Mesendoderm (in vitro differentiated cells): ENCODE measurements at regions not wholly inside any gene's neighbourhood (a gene's known extent, or its start where the extent isn't known, plus 50 kb on each side); places are given as distances from the start of the nearest gene placed in this dataset.
"Not testable (repeated sequence)": the region's sequence is repeated elsewhere in the genome, so short reads cannot be mapped to it uniquely, and the experiment has no call there.

ENCODE experiments used
- DNase-seq: peaks from one replicate; pipeline ENCODE4 v3.0.0; 2013
- H2AK5ac ChIP-seq: 2 replicates; pipeline ENCODE4 v1.6.1; 2013; ENCODE audit warnings: low read length, inconsistent platforms
- H2BK120ac ChIP-seq: 2 replicates; pipeline ENCODE4 v1.6.1; 2013; ENCODE audit warnings: low read depth, mild to moderate bottlenecking, low read length, moderate library complexity, mixed read lengths
- H2BK15ac ChIP-seq: replicated peaks from 2 replicates; pipeline ENCODE4 v1.6.1; 2013; ENCODE audit warnings: low read depth, mild to moderate bottlenecking, moderate library complexity
- H2BK5ac ChIP-seq: 2 replicates; pipeline ENCODE4 v1.6.1; 2013; ENCODE audit warnings: low read length, inconsistent platforms
- H3K18ac ChIP-seq: 2 replicates; pipeline ENCODE4 v1.6.1; 2013; ENCODE audit warnings: mild to moderate bottlenecking, low read length, mixed read lengths
- H3K23ac ChIP-seq: one replicate; pipeline ENCODE4 v1.6.1; 2013; ENCODE audit warnings: low read length
- H3K27ac ChIP-seq: 2 replicates; pipeline ENCODE4 v1.5.1; 2013; ENCODE audit warnings: low read depth, mild to moderate bottlenecking, inconsistent platforms, low read length, moderate library complexity
- H3K27me3 ChIP-seq: 2 replicates; pipeline ENCODE4 v1.6.1; 2013; ENCODE audit warnings: low read length, control low read depth, mild to moderate bottlenecking, inconsistent platforms; ENCODE audit not compliant: insufficient read depth, poor library complexity
- H3K36me3 ChIP-seq: 2 replicates; pipeline ENCODE4 v1.6.1; 2013; ENCODE audit warnings: low read length, inconsistent platforms; ENCODE audit not compliant: control insufficient read depth, insufficient read depth
- H3K4ac ChIP-seq: one replicate; pipeline ENCODE4 v1.6.1; 2013; ENCODE audit warnings: low read depth, mild to moderate bottlenecking, low read length, moderate library complexity
- H3K4me1 ChIP-seq: 2 replicates; pipeline ENCODE4 v1.6.1; 2013; ENCODE audit warnings: low read depth, low read length, inconsistent platforms; ENCODE audit not compliant: control insufficient read depth
- H3K4me2 ChIP-seq: 2 replicates; pipeline ENCODE4 v1.6.1; 2013; ENCODE audit warnings: low read length
- H3K4me3 ChIP-seq: 2 replicates; pipeline ENCODE4 v1.5.1; 2013; ENCODE audit warnings: mild to moderate bottlenecking, low read length
- H3K56ac ChIP-seq: one replicate; pipeline ENCODE4 v1.6.1; 2013; ENCODE audit warnings: low read length
- H3K79me1 ChIP-seq: 2 replicates; pipeline ENCODE4 v1.6.1; 2013; ENCODE audit warnings: low read length, inconsistent platforms
- H3K79me2 ChIP-seq: 2 replicates; pipeline ENCODE4 v1.6.1; 2013; ENCODE audit warnings: mild to moderate bottlenecking, low read length; ENCODE audit not compliant: control insufficient read depth, insufficient read depth
- H3K9ac ChIP-seq: 2 replicates; pipeline ENCODE4 v1.6.1; 2013; ENCODE audit warnings: low read length, inconsistent platforms
- H4K5ac ChIP-seq: one replicate; pipeline ENCODE4 v1.6.1; 2013; ENCODE audit warnings: low read length
- H4K8ac ChIP-seq: one replicate; pipeline ENCODE4 v1.6.1; 2013; ENCODE audit warnings: low read depth, mild to moderate bottlenecking, control low read depth, low read length, moderate library complexity
- WGBS: extraction: QIAGEN DNeasy Blood & Tissue Kit; methylation state at CpG from one replicate; pipeline ENCODE4 v1.1.7; 2013; ENCODE audit warnings: low lambda C conversion rate, missing lambda C conversion rate; ENCODE audit not compliant: insufficient coverage; ENCODE audit errors: extremely low coverage; 5-methylcytosine and 5-hydroxymethylcytosine counted together

GRCh38 chr7:119065966-119066365, 841.5 kb downstream of the ANKRD7 start:
- H4K5ac ChIP-seq = no peak overlapping the region
- H2BK120ac ChIP-seq = no peak overlapping the region
- no peak overlapping the region for H2BK15ac ChIP-seq
- H3K4me2 ChIP-seq = no peak overlapping the region
- DNase-seq = no peak
- no peak overlapping the region for H3K18ac ChIP-seq
- H3K4ac ChIP-seq = no peak overlapping the region
- H2AK5ac ChIP-seq = no peak overlapping the region
- H3K79me2 ChIP-seq = no peaks in the 10 kb centered on the region
- no peak overlapping the region for H2BK5ac ChIP-seq
- H3K4me1 ChIP-seq = no peaks in the 10 kb centered on the region
- H3K4me3 ChIP-seq = no peak overlapping the region
- H3K56ac ChIP-seq = no peak overlapping the region
- H3K79me1 ChIP-seq = no peaks in the 10 kb centered on the region
- no peaks in the 10 kb centered on the region for H3K27me3 ChIP-seq
- no peak overlapping the region for H3K9ac ChIP-seq
- WGBS = no CpG with 5 or more reads among the region's 4 CpGs
- H4K8ac ChIP-seq = no peak overlapping the region
- H3K27ac ChIP-seq = no peak overlapping the region
- H3K36me3 ChIP-seq = no peaks in the 10 kb centered on the region
- H3K23ac ChIP-seq = no peak overlapping the region

- Histone ChIP-seq H3K27ac (no peak overlapping the region), H3K4me1 (no peaks in the 10 kb centered on the region), H4K8ac (no peak overlapping the region), H2BK5ac (no peak overlapping the region), H3K9ac (no peak overlapping the region), H2BK120ac (no peak overlapping the region), H2BK15ac (no peak overlapping the region), H3K79me1 (no peaks in the 10 kb centered on the region), H2AK5ac (no peak overlapping the region), H3K4ac (no peak overlapping the region), H3K4me3 (no peak overlapping the region), H3K27me3 (no peaks in the 10 kb centered on the region), H4K5ac (no peak overlapping the region), H3K79me2 (no peaks in the 10 kb centered on the region), H3K4me2 (no peak overlapping the region), H3K23ac (no peak overlapping the region), H3K56ac (no peak overlapping the region), H3K36me3 (no peaks in the 10 kb centered on the region), H3K18ac (no peak overlapping the region)
- DNase-seq = no peak
- WGBS = no CpG with 5 or more reads among the region's 1 CpG
Measured at GRCh38 chr7:119086026-119086425, 861.5 kb downstream of the ANKRD7 start.

- peak; percentile 45 for DNase-seq
Measured at GRCh38 chr7:119090851-119091250, 866.3 kb downstream of the ANKRD7 start.

DNA sequence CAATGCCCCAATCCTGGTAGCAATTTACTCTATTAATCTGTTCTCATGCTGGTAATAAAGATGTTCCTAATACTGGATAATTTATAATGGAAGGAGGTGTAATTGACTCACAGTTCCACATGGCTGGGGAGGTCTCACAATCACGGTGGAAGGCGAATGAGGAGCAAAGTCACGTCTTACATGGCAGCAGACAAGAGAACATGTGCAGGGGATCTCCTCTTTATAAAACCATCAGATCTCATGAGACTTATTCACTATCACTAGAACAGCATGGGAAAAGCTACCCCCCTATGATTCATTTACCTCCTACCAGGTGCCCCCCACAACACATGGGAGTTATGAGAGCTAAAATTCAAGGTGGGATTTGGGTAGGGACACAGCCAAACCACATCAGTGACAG, 872.2 kb downstream of the ANKRD7 start:
- Histone ChIP-seq H3K18ac (no peak overlapping the region), H3K4ac (no peak overlapping the region), H4K5ac (no peak overlapping the region), H3K79me2 (no peaks in the 10 kb centered on the region), H2BK120ac (no peak overlapping the region), H2BK5ac (no peak overlapping the region), H3K4me2 (no peak overlapping the region), H3K4me3 (no peak overlapping the region), H3K4me1 (no peaks in the 10 kb centered on the region), H3K9ac (no peak overlapping the region), H3K27me3 (no peaks in the 10 kb centered on the region), H2BK15ac (no peak overlapping the region), H3K79me1 (no peaks in the 10 kb centered on the region), H4K8ac (no peak overlapping the region), H3K27ac (no peak overlapping the region), H2AK5ac (no peak overlapping the region), H3K56ac (no peak overlapping the region), H3K36me3 (no peaks in the 10 kb centered on the region), H3K23ac (no peak overlapping the region)
- DNase-seq = no peak
- no CpG with 5 or more reads among the region's 3 CpGs for WGBS

More at GRCh38 chr7:119090851-119091250, 866.3 kb downstream of the ANKRD7 start:
- no peaks in the 10 kb centered on the region for H3K79me2 ChIP-seq
- H3K56ac ChIP-seq = no peak overlapping the region
- H3K4me2 ChIP-seq = no peak overlapping the region
- no peak overlapping the region for H2BK15ac ChIP-seq
- no peak overlapping the region for H3K4me3 ChIP-seq
- H3K4ac ChIP-seq = no peak overlapping the region
- no peaks in the 10 kb centered on the region for H3K27me3 ChIP-seq
- no peak overlapping the region for H2BK120ac ChIP-seq
- H3K79me1 ChIP-seq = no peaks in the 10 kb centered on the region
- H2AK5ac ChIP-seq = no peak overlapping the region
- no peak overlapping the region for H4K5ac ChIP-seq
- no peak overlapping the region for H3K23ac ChIP-seq
- H4K8ac ChIP-seq = no peak overlapping the region
- H3K36me3 ChIP-seq = no peaks in the 10 kb centered on the region
- no peak overlapping the region for H2BK5ac ChIP-seq
- H3K4me1 ChIP-seq = no peaks in the 10 kb centered on the region
- no peak overlapping the region for H3K18ac ChIP-seq
- H3K27ac ChIP-seq = no peak overlapping the region
- no peak overlapping the region for H3K9ac ChIP-seq

- not testable (repeated sequence) for H3K4ac ChIP-seq, H4K5ac ChIP-seq, H3K36me3 ChIP-seq, H3K79me2 ChIP-seq, H4K8ac ChIP-seq, H3K4me1 ChIP-seq, H3K79me1 ChIP-seq, H3K23ac ChIP-seq, H3K18ac ChIP-seq, H3K9ac ChIP-seq, H3K4me2 ChIP-seq, H3K4me3 ChIP-seq, H2BK15ac ChIP-seq, H2BK5ac ChIP-seq, H3K27me3 ChIP-seq, H3K56ac ChIP-seq, H2AK5ac ChIP-seq
- Histone ChIP-seq H3K27ac (peak overlapping the region; percentile 90), H2BK120ac (peak overlapping the region; percentile 97)
- peak; percentile 96 for DNase-seq
- no CpG with 5 or more reads among the region's 4 CpGs for WGBS
Measured at GRCh38 chr7:119100611-119101258, 876.2 kb downstream of the ANKRD7 start.

- H3K18ac ChIP-seq = no peak overlapping the region
- no peaks in the 10 kb centered on the region for H3K4me1 ChIP-seq
- no peaks in the 10 kb centered on the region for H3K27me3 ChIP-seq
- DNase-seq = no peak
- WGBS = no CpG with 5 or more reads among the region's 1 CpG
- H2BK120ac ChIP-seq = no peak overlapping the region
- H3K9ac ChIP-seq = no peak overlapping the region
- H3K4me2 ChIP-seq = no peak overlapping the region
- H3K27ac ChIP-seq = no peak overlapping the region
- no peak overlapping the region for H3K4ac ChIP-seq
- H3K56ac ChIP-seq = no peak overlapping the region
- H3K79me2 ChIP-seq = no peaks in the 10 kb centered on the region
- no peak overlapping the region for H2AK5ac ChIP-seq
- no peak overlapping the region for H2BK5ac ChIP-seq
- no peak overlapping the region for H3K23ac ChIP-seq
- H3K79me1 ChIP-seq = no peaks in the 10 kb centered on the region
- H3K4me3 ChIP-seq = no peak overlapping the region
- H2BK15ac ChIP-seq = no peak overlapping the region
- no peaks in the 10 kb centered on the region for H3K36me3 ChIP-seq
- no peak overlapping the region for H4K5ac ChIP-seq
- H4K8ac ChIP-seq = no peak overlapping the region
Measured at GRCh38 chr7:119102291-119102690, 877.8 kb downstream of the ANKRD7 start.
